ENCODE measurements at regions not wholly inside any gene's neighbourhood (a gene's known extent, or its start where the extent isn't known, plus 50 kb on each side); places are given as distances from the start of the nearest gene placed in this dataset.

DNA sequence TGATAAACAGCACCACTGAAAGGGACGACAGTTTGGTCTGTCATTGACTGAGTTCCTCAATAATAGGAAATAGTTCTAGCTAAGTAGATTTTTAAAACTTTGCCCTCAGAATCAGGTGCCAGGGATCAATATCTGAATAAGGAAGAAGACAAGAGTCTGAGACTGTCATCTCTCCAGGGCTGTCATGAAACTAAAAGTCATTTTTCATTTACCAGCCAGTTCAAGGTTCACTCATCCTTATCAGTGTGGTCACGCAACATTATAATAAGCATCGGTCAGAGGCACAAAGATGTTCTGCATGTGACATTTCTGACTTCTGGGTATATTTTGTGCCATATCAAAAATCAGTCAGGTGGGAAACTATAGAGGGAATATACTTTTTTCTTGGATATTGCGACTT is 52.5 kb upstream of the E2F3 start:
- TF ChIP-seq, protein P1, sequence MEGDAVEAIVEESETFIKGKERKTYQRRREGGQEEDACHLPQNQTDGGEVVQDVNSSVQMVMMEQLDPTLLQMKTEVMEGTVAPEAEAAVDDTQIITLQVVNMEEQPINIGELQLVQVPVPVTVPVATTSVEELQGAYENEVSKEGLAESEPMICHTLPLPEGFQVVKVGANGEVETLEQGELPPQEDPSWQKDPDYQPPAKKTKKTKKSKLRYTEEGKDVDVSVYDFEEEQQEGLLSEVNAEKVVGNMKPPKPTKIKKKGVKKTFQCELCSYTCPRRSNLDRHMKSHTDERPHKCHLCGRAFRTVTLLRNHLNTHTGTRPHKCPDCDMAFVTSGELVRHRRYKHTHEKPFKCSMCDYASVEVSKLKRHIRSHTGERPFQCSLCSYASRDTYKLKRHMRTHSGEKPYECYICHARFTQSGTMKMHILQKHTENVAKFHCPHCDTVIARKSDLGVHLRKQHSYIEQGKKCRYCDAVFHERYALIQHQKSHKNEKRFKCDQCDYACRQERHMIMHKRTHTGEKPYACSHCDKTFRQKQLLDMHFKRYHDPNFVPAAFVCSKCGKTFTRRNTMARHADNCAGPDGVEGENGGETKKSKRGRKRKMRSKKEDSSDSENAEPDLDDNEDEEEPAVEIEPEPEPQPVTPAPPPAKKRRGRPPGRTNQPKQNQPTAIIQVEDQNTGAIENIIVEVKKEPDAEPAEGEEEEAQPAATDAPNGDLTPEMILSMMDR (IDR thresholded peaks at IDR 0.05): no peak
- TF ChIP-seq POLR2A (IDR thresholded peaks at IDR 0.05): no peak
